ENCODE measurements at regions not wholly inside any gene's neighbourhood (a gene's known extent, or its start where the extent isn't known, plus 50 kb on each side); places are given as distances from the start of the nearest gene placed in this dataset.

GRCh38 chr6:104563306-104563705 is 296.4 kb downstream of the HACE1 start (continued):
- TF ChIP-seq, protein P1, sequence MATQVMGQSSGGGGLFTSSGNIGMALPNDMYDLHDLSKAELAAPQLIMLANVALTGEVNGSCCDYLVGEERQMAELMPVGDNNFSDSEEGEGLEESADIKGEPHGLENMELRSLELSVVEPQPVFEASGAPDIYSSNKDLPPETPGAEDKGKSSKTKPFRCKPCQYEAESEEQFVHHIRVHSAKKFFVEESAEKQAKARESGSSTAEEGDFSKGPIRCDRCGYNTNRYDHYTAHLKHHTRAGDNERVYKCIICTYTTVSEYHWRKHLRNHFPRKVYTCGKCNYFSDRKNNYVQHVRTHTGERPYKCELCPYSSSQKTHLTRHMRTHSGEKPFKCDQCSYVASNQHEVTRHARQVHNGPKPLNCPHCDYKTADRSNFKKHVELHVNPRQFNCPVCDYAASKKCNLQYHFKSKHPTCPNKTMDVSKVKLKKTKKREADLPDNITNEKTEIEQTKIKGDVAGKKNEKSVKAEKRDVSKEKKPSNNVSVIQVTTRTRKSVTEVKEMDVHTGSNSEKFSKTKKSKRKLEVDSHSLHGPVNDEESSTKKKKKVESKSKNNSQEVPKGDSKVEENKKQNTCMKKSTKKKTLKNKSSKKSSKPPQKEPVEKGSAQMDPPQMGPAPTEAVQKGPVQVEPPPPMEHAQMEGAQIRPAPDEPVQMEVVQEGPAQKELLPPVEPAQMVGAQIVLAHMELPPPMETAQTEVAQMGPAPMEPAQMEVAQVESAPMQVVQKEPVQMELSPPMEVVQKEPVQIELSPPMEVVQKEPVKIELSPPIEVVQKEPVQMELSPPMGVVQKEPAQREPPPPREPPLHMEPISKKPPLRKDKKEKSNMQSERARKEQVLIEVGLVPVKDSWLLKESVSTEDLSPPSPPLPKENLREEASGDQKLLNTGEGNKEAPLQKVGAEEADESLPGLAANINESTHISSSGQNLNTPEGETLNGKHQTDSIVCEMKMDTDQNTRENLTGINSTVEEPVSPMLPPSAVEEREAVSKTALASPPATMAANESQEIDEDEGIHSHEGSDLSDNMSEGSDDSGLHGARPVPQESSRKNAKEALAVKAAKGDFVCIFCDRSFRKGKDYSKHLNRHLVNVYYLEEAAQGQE (IDR thresholded peaks at IDR 0.05; ENCODE audit: borderline replicate concordance): no peak
- TF ChIP-seq, protein P1 (CRISPR knock-in tag; IDR thresholded peaks at IDR 0.05; ENCODE audit: low read depth): no peak
- TF ChIP-seq, protein P2, sequence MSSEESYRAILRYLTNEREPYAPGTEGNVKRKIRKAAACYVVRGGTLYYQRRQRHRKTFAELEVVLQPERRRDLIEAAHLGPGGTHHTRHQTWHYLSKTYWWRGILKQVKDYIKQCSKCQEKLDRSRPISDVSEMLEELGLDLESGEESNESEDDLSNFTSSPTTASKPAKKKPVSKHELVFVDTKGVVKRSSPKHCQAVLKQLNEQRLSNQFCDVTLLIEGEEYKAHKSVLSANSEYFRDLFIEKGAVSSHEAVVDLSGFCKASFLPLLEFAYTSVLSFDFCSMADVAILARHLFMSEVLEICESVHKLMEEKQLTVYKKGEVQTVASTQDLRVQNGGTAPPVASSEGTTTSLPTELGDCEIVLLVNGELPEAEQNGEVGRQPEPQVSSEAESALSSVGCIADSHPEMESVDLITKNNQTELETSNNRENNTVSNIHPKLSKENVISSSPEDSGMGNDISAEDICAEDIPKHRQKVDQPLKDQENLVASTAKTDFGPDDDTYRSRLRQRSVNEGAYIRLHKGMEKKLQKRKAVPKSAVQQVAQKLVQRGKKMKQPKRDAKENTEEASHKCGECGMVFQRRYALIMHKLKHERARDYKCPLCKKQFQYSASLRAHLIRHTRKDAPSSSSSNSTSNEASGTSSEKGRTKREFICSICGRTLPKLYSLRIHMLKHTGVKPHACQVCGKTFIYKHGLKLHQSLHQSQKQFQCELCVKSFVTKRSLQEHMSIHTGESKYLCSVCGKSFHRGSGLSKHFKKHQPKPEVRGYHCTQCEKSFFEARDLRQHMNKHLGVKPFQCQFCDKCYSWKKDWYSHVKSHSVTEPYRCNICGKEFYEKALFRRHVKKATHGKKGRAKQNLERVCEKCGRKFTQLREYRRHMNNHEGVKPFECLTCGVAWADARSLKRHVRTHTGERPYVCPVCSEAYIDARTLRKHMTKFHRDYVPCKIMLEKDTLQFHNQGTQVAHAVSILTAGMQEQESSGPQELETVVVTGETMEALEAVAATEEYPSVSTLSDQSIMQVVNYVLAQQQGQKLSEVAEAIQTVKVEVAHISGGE (CRISPR knock-in tag; IDR thresholded peaks at IDR 0.05): no peak
- no peak for TF ChIP-seq MCM3 (IDR thresholded peaks at IDR 0.05)
- TF ChIP-seq ZNF316 (IDR thresholded peaks at IDR 0.05): no peak
- no peak for TF ChIP-seq ZC3H11A (IDR thresholded peaks at IDR 0.05; ENCODE audit: low read depth, low read length)
- TF ChIP-seq NFXL1 (CRISPR knock-in tag; IDR thresholded peaks at IDR 0.05): no peak
- no peak for TF ChIP-seq FOXJ2 (tag; IDR thresholded peaks at IDR 0.05)
